ENCODE measurements at regions not wholly inside any gene's neighbourhood (a gene's known extent, or its start where the extent isn't known, plus 50 kb on each side); places are given as distances from the start of the nearest gene placed in this dataset.
A peak's percentile ranks its signal among the peaks of the same experiment; 100 is the strongest.

DNA sequence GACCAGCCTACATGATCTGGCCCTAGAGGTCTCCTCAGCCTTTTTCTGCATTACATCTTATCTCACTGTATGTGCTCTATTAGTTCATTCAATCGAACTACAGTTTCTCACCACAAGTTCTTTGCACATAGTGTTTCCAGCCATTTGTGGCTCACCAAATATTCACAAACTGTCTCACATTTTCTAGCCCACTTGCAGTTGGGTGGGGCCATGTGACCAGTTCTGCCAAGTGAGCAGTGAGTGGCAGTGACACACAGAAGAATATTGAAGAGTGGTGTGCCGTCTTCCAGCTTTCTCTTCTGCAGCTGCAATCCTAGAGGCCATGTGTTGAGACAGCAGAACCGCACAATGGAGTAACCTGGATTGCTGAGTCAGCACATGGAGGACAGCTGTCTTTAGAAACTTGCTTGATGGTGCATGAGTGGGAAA lies 103.2 kb upstream of the ZNF644 start (continued):
- TF ChIP-seq, protein P1, sequence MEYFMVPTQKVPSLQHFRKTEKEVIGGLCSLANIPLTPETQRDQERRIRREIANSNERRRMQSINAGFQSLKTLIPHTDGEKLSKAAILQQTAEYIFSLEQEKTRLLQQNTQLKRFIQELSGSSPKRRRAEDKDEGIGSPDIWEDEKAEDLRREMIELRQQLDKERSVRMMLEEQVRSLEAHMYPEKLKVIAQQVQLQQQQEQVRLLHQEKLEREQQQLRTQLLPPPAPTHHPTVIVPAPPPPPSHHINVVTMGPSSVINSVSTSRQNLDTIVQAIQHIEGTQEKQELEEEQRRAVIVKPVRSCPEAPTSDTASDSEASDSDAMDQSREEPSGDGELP (CRISPR knock-in tag; IDR thresholded peaks at IDR 0.05; ENCODE audit: borderline replicate concordance), result no peak
- TF ChIP-seq ETV5 (CRISPR knock-in tag; IDR thresholded peaks at IDR 0.05; ENCODE audit: low read depth), result no peak
- TF ChIP-seq SREBF2 (CRISPR knock-in tag; IDR thresholded peaks at IDR 0.05), result no peak
- TF ChIP-seq JUNB (CRISPR knock-in tag; conservative IDR thresholded peaks at IDR 0.05), result no peak
- peak; percentile 97 for TF ChIP-seq C11orf30 (IDR thresholded peaks at IDR 0.05; ENCODE audit: low read depth)
- TF ChIP-seq FOXK2 (conservative IDR thresholded peaks at IDR 0.05 in 1 of 2, IDR thresholded peaks at IDR 0.05 in 1 of 2; ENCODE audit: low read depth in 2 of 2), result no peak
- TF ChIP-seq ZNF695 (CRISPR knock-in tag; IDR thresholded peaks at IDR 0.05), result no peak
- TF ChIP-seq, protein P2, sequence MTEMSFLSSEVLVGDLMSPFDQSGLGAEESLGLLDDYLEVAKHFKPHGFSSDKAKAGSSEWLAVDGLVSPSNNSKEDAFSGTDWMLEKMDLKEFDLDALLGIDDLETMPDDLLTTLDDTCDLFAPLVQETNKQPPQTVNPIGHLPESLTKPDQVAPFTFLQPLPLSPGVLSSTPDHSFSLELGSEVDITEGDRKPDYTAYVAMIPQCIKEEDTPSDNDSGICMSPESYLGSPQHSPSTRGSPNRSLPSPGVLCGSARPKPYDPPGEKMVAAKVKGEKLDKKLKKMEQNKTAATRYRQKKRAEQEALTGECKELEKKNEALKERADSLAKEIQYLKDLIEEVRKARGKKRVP (CRISPR knock-in tag; IDR thresholded peaks at IDR 0.05), result no peak
- TF ChIP-seq ESRRB (CRISPR knock-in tag; IDR thresholded peaks at IDR 0.05; ENCODE audit: borderline replicate concordance), result no peak
- no peak for TF ChIP-seq GABPB1 (CRISPR knock-in tag; IDR thresholded peaks at IDR 0.05)
- peak; percentile 98 for TF ChIP-seq ZNF316 (IDR thresholded peaks at IDR 0.05)
- TF ChIP-seq YY1 (IDR thresholded peaks at IDR 0.05; ENCODE audit: borderline replicate concordance in 1 of 3, control insufficient read depth in 1 of 3, extremely low read depth in 1 of 3, insufficient read depth in 3 of 3, insufficient read length in 1 of 3, insufficient replicate concordance in 2 of 3, low read depth in 1 of 3, low read length in 2 of 3), result no peak
- TF ChIP-seq HEY1 (CRISPR knock-in tag; IDR thresholded peaks at IDR 0.05; ENCODE audit: borderline replicate concordance), result no peak
- TF ChIP-seq DMBX1 (CRISPR knock-in tag; IDR thresholded peaks at IDR 0.05; ENCODE audit: borderline replicate concordance), result no peak
- TF ChIP-seq TRIM28 (IDR thresholded peaks at IDR 0.05), result no peak
- TF ChIP-seq, protein P3, sequence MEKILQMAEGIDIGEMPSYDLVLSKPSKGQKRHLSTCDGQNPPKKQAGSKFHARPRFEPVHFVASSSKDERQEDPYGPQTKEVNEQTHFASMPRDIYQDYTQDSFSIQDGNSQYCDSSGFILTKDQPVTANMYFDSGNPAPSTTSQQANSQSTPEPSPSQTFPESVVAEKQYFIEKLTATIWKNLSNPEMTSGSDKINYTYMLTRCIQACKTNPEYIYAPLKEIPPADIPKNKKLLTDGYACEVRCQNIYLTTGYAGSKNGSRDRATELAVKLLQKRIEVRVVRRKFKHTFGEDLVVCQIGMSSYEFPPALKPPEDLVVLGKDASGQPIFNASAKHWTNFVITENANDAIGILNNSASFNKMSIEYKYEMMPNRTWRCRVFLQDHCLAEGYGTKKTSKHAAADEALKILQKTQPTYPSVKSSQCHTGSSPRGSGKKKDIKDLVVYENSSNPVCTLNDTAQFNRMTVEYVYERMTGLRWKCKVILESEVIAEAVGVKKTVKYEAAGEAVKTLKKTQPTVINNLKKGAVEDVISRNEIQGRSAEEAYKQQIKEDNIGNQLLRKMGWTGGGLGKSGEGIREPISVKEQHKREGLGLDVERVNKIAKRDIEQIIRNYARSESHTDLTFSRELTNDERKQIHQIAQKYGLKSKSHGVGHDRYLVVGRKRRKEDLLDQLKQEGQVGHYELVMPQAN (IDR thresholded peaks at IDR 0.05; ENCODE audit: borderline replicate concordance), result no peak
- no peak for TF ChIP-seq SAFB (IDR thresholded peaks at IDR 0.05; ENCODE audit: borderline replicate concordance, low read depth, low read length)
- no peak for TF ChIP-seq ZNF23 (CRISPR knock-in tag; IDR thresholded peaks at IDR 0.05)
- TF ChIP-seq, protein P4, sequence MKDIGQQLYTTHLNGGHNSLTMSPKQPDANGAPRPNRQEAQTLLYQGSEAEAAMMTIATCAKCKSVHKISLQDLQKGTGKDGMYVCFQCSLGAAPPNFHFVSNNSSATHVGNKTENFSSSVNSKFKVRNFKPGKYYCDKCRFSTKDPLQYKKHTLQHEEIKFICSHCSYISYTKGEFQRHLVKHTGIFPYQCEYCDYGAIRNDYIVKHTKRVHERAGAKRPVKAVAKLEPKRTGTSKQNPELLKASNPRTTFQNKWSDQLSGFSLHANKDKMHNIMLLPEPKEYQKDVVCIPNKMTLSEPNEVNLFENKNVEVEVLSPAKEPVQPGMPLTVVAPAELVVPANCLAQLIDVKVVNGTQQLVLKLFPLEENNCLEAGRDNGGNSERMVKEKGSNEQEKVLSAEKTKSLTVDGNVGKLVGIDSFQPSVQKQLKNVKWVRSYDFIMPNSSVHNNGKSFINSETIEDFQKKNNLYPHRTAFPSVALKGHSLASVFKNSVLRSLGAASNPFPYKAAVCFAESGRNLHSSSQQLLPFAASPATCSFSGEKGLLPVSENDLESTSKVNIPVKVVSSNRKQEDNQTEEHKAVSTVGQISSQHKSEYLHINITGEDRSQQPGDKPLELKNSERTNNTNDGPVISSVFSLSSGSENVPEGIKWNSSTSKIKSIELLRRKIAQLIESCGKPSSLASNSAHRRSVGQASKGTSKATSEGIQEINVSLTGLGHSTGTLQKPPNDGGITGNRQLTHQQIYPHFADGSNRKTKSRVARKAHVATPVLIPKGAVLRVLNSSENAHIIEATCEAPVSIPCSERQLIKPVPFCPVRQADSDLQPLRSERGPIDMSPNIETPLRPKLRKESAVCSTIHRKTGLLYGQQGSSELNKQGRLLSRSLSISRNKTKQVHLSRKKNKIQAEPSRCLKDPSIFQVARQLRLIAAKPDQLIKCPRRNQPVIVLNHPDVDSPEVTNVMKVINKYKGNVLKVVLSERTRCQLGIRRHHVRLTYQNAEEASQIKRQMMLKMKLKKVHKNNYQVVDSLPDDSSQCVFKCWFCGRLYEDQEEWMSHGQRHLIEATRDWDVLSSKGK (CRISPR knock-in tag; IDR thresholded peaks at IDR 0.05), result no peak
- no peak for TF ChIP-seq HNRNPH1 (optimal IDR thresholded peaks at IDR 0.05; ENCODE audit: low read depth, low read length)
- no peak for TF ChIP-seq KLF6 (CRISPR knock-in tag; IDR thresholded peaks at IDR 0.05; ENCODE audit: borderline replicate concordance)
- no peak for TF ChIP-seq PTTG1 (tag; IDR thresholded peaks at IDR 0.05; ENCODE audit: low read depth)
- TF ChIP-seq POLR2G (IDR thresholded peaks at IDR 0.05; ENCODE audit: low read depth, low read length), result no peak

Data from K562 (cell line).